Liver (tissue), 3 donors: ENCODE measurements at regions not wholly inside any gene's neighbourhood (a gene's known extent, or its start where the extent isn't known, plus 50 kb on each side); places are given as distances from the start of the nearest gene placed in this dataset.

Experiments used
- EGR1 ChIP-seq, 2 donors: IDR thresholded peaks; 2 replicates each; pipeline ENCODE4 v1.6.1; 2016 to 2018; ENCODE audit warnings: antibody characterized with exemption in 2 of 2, low read depth in 2 of 2
- FOXA1 ChIP-seq: IDR thresholded peaks from 2 replicates; pipeline ENCODE4 v1.6.1; 2016; ENCODE audit warnings: antibody characterized with exemption
- GABPA ChIP-seq, 2 donors: IDR thresholded peaks in 1 of 2; conservative IDR thresholded peaks in 1 of 2; 2 replicates each; pipeline ENCODE4 v1.6.1; 2016; ENCODE audit warnings: antibody characterized with exemption in 2 of 2, mild to moderate bottlenecking in 1 of 2, moderate library complexity in 1 of 2
- NR2F2 ChIP-seq: IDR thresholded peaks from 2 replicates; pipeline ENCODE4 v1.6.1; 2016; ENCODE audit warnings: antibody characterized with exemption
- RAD21 ChIP-seq, 2 donors: IDR thresholded peaks; 2 replicates each; pipeline ENCODE4 v1.6.1; 2016; ENCODE audit warnings: antibody characterized with exemption in 2 of 2, mild to moderate bottlenecking in 2 of 2
- SP1 ChIP-seq: IDR thresholded peaks from 2 replicates; pipeline ENCODE4 v1.6.1; 2018; ENCODE audit warnings: antibody characterized with exemption, mild to moderate bottlenecking
- TAF1 ChIP-seq: conservative IDR thresholded peaks from 2 replicates; pipeline ENCODE4 v1.6.1; 2016; ENCODE audit warnings: antibody characterized with exemption, mild to moderate bottlenecking
- YY1 ChIP-seq: IDR thresholded peaks from 2 replicates; pipeline ENCODE4 v1.6.1; 2016; ENCODE audit warnings: antibody characterized with exemption, mild to moderate bottlenecking
- TF ChIP-seq, protein P1 (sequence below): fragments of 150-350 bp; IDR thresholded peaks from 2 replicates; pipeline ENCODE4 v1.5.1; 2017; ENCODE audit warnings: improper control_type of control experiment, low read depth, low read length; ENCODE audit not compliant: missing input control
- TF ChIP-seq, protein P2 (sequence below): IDR thresholded peaks from 2 replicates; pipeline ENCODE4 v1.6.1; 2016; ENCODE audit warnings: antibody characterized with exemption
- TF ChIP-seq, protein P3 (sequence below): IDR thresholded peaks from 2 replicates; pipeline ENCODE4 v1.6.1; 2016; ENCODE audit warnings: antibody characterized with exemption, mild to moderate bottlenecking
- TF ChIP-seq, protein P4 (sequence below): IDR thresholded peaks from 2 replicates; pipeline ENCODE4 v1.6.1; 2016; ENCODE audit warnings: antibody characterized with exemption
- TF ChIP-seq, protein P5 (sequence below): IDR thresholded peaks from 2 replicates; pipeline ENCODE4 v1.6.1; 2016; ENCODE audit warnings: antibody characterized with exemption
- donor health status: healthy.
- donor health status: healthy.

DNA sequence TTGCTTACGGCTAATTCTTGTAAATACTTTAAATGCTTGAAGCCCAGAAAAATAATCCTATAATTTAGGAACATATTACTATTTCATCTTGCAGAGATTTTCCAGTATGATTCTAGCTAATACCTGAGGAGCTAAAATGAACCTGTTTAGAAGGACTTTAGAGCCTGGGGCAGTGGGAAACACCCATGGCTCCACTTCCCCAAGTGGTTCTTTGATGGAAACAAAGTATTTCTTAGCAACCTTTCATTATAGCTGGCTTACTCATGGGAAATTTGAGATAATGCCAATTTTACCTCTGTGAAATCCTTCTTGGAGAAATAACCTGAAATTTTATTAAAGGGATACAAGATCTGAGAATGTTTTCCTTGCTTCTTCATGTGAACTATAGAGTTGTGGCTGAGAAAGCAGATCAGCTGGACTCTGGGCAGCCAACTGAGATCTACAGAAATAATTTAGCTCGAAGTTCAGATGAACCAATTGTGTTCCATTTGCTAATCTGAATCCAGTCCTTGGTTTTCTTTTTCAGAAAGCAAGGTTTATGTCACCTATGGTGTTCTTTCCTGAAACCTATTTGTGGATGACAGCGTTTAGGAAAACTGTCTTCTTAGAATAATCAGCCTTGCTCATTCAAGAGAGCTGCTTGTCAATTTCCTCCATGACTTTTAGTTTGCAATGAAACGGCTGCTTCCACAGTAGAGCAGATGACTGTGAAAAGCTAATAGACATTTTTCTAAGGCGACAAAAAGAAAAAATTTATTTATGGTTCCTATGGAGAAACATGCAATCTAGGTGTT is 141.8 kb upstream of the CPM start:
- TF ChIP-seq, protein P1, sequence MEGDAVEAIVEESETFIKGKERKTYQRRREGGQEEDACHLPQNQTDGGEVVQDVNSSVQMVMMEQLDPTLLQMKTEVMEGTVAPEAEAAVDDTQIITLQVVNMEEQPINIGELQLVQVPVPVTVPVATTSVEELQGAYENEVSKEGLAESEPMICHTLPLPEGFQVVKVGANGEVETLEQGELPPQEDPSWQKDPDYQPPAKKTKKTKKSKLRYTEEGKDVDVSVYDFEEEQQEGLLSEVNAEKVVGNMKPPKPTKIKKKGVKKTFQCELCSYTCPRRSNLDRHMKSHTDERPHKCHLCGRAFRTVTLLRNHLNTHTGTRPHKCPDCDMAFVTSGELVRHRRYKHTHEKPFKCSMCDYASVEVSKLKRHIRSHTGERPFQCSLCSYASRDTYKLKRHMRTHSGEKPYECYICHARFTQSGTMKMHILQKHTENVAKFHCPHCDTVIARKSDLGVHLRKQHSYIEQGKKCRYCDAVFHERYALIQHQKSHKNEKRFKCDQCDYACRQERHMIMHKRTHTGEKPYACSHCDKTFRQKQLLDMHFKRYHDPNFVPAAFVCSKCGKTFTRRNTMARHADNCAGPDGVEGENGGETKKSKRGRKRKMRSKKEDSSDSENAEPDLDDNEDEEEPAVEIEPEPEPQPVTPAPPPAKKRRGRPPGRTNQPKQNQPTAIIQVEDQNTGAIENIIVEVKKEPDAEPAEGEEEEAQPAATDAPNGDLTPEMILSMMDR = no peak
- TF ChIP-seq YY1 (no peak), RAD21 (IDR thresholded peaks at IDR 0.05) (no peak), GABPA (IDR thresholded peaks at IDR 0.05 in 1 of 2, conservative IDR thresholded peaks at IDR 0.05 in 1 of 2) (no peak), SP1 (no peak), TAF1 (no peak), EGR1 (IDR thresholded peaks at IDR 0.05; ENCODE audit: low read depth in 2 of 2) (no peak), FOXA1 (no peak), NR2F2 (no peak)
- TF ChIP-seq, protein P2, sequence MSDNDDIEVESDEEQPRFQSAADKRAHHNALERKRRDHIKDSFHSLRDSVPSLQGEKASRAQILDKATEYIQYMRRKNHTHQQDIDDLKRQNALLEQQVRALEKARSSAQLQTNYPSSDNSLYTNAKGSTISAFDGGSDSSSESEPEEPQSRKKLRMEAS = no peak
- TF ChIP-seq, protein P3, sequence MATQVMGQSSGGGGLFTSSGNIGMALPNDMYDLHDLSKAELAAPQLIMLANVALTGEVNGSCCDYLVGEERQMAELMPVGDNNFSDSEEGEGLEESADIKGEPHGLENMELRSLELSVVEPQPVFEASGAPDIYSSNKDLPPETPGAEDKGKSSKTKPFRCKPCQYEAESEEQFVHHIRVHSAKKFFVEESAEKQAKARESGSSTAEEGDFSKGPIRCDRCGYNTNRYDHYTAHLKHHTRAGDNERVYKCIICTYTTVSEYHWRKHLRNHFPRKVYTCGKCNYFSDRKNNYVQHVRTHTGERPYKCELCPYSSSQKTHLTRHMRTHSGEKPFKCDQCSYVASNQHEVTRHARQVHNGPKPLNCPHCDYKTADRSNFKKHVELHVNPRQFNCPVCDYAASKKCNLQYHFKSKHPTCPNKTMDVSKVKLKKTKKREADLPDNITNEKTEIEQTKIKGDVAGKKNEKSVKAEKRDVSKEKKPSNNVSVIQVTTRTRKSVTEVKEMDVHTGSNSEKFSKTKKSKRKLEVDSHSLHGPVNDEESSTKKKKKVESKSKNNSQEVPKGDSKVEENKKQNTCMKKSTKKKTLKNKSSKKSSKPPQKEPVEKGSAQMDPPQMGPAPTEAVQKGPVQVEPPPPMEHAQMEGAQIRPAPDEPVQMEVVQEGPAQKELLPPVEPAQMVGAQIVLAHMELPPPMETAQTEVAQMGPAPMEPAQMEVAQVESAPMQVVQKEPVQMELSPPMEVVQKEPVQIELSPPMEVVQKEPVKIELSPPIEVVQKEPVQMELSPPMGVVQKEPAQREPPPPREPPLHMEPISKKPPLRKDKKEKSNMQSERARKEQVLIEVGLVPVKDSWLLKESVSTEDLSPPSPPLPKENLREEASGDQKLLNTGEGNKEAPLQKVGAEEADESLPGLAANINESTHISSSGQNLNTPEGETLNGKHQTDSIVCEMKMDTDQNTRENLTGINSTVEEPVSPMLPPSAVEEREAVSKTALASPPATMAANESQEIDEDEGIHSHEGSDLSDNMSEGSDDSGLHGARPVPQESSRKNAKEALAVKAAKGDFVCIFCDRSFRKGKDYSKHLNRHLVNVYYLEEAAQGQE = no peak
- TF ChIP-seq, protein P4, sequence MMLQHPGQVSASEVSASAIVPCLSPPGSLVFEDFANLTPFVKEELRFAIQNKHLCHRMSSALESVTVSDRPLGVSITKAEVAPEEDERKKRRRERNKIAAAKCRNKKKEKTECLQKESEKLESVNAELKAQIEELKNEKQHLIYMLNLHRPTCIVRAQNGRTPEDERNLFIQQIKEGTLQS = no peak
- TF ChIP-seq, protein P5, sequence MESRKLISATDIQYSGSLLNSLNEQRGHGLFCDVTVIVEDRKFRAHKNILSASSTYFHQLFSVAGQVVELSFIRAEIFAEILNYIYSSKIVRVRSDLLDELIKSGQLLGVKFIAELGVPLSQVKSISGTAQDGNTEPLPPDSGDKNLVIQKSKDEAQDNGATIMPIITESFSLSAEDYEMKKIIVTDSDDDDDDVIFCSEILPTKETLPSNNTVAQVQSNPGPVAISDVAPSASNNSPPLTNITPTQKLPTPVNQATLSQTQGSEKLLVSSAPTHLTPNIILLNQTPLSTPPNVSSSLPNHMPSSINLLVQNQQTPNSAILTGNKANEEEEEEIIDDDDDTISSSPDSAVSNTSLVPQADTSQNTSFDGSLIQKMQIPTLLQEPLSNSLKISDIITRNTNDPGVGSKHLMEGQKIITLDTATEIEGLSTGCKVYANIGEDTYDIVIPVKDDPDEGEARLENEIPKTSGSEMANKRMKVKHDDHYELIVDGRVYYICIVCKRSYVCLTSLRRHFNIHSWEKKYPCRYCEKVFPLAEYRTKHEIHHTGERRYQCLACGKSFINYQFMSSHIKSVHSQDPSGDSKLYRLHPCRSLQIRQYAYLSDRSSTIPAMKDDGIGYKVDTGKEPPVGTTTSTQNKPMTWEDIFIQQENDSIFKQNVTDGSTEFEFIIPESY = no peak
